Amniotic stem cell (primary cell): ENCODE measurements at regions not wholly inside any gene's neighbourhood (a gene's known extent, or its start where the extent isn't known, plus 50 kb on each side); places are given as distances from the start of the nearest gene placed in this dataset.

Source experiments
- DNase-seq: peaks from one replicate; lab custom pipeline; 2025; lab: John Stamatoyannopoulos, UW

- DNase-seq = no peak
Observed at GRCh38 chr5:103624675-103625074, 62.1 kb upstream of the NUDT12 start.

- DNase-seq = no peak
Observed at GRCh38 chr5:103624035-103624480, 61.5 kb upstream of the NUDT12 start.

GRCh38 chr5:103623425-103623824, 60.8 kb upstream of the NUDT12 start:
- DNase-seq = no peak

- DNase-seq = no peak
Observed at GRCh38 chr5:103621548-103621930, 59.0 kb upstream of the NUDT12 start.

GRCh38 chr5:103620851-103621547, 58.4 kb upstream of the NUDT12 start:
- no peak for DNase-seq

- no peak for DNase-seq
Observed at GRCh38 chr5:103617913-103618312, 55.3 kb upstream of the NUDT12 start.

GRCh38 chr5:103617090-103617489, 54.5 kb upstream of the NUDT12 start:
- DNase-seq = no peak

- DNase-seq = no peak
Observed at GRCh38 chr5:103612545-103612944, 50.0 kb upstream of the NUDT12 start.
